22Rv1 (cell line): ENCODE measurements at regions not wholly inside any gene's neighbourhood (a gene's known extent, or its start where the extent isn't known, plus 50 kb on each side); places are given as distances from the start of the nearest gene placed in this dataset.

ENCODE experiments used
- ZFX ChIP-seq: fragments of 450-650 bp; IDR thresholded peaks from 2 replicates; pipeline ENCODE4 v1.6.1; 2017; ENCODE audit warnings: antibody characterized with exemption, borderline replicate concordance
- TF ChIP-seq, protein P1 (sequence below): fragments of 450-650 bp; IDR thresholded peaks from 2 replicates; pipeline ENCODE4 v1.5.1; 2017; ENCODE audit warnings: mild to moderate bottlenecking

DNA sequence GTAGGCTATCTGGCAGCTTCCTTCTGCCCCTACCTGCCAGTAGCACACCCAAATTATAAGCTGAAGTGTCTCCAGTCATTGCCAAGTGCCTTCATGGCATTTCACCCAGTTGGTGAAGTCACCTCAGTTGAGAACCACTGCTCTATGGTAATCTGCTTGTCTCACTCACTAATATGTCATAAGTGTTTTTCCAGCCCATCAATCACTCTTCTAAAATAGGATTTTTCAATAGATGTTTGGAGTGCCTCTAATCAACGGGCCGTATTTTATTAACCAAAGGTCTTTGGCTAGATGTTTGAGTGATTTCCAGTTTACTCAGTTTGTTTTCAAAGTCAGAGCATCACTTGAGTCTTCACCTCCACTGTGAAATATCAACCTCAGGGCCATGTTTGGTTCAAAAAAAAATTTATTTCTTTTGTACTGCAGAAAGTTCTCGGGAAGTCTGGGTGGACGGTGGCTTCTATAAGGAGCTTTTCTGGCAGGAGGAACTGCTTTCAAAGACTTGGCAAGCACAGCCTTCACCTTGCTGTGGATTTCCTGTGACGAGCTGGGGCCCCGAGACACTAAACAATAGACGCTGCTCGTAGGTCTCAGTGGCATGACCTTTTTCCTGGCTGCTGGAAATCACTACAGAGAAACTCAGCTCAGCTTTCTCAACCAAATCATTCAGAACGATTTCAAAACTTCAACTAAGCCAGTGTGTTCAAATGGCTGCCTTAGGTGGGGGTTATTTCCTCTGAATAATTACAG is 95.2 kb upstream of the FOXF1 start:
- TF ChIP-seq, protein P1, sequence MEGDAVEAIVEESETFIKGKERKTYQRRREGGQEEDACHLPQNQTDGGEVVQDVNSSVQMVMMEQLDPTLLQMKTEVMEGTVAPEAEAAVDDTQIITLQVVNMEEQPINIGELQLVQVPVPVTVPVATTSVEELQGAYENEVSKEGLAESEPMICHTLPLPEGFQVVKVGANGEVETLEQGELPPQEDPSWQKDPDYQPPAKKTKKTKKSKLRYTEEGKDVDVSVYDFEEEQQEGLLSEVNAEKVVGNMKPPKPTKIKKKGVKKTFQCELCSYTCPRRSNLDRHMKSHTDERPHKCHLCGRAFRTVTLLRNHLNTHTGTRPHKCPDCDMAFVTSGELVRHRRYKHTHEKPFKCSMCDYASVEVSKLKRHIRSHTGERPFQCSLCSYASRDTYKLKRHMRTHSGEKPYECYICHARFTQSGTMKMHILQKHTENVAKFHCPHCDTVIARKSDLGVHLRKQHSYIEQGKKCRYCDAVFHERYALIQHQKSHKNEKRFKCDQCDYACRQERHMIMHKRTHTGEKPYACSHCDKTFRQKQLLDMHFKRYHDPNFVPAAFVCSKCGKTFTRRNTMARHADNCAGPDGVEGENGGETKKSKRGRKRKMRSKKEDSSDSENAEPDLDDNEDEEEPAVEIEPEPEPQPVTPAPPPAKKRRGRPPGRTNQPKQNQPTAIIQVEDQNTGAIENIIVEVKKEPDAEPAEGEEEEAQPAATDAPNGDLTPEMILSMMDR: no peak
- no peak for TF ChIP-seq ZFX
